Type B pancreatic cell (in vitro differentiated cells): ENCODE measurements at regions not wholly inside any gene's neighbourhood (a gene's known extent, or its start where the extent isn't known, plus 50 kb on each side); places are given as distances from the start of the nearest gene placed in this dataset.

Experiments used
- DNase-seq: peaks from one replicate; pipeline ENCODE4 v3.0.0; 2021; ENCODE audit warnings: mixed read lengths; ENCODE audit not compliant: unreplicated experiment; ENCODE audit errors: extremely low spot score
- H3K27ac Mint-ChIP-seq: 2 replicates; pipeline ENCODE4 v1.8.0; 2021; ENCODE audit warnings: mild to moderate bottlenecking, mixed read lengths
- H3K27me3 Mint-ChIP-seq: 2 replicates; pipeline ENCODE4 v1.8.0; 2021; ENCODE audit warnings: mixed read lengths
- H3K36me3 Mint-ChIP-seq: 2 replicates; pipeline ENCODE4 v1.8.0; 2021; ENCODE audit warnings: mixed read lengths
- H3K4me1 Mint-ChIP-seq: one replicate; pipeline ENCODE4 v1.8.0; 2021; ENCODE audit warnings: mixed read lengths; ENCODE audit not compliant: unreplicated experiment
- H3K4me3 Mint-ChIP-seq: 2 replicates; pipeline ENCODE4 v1.8.0; 2021; ENCODE audit warnings: mild to moderate bottlenecking, mixed read lengths
- H3K9me3 Mint-ChIP-seq: 2 replicates; pipeline ENCODE4 v1.8.0; 2021; ENCODE audit warnings: mixed read lengths
- CTCF ChIP-seq: fragments of 200-600 bp; sonication (generic); conservative IDR thresholded peaks from 2 replicates; pipeline ENCODE4 v1.5.0; 2021; ENCODE audit warnings: antibody characterized with exemption, mild to moderate bottlenecking

- Mint-ChIP-seq H3K4me1 (peaks cover 10% of the 10 kb centered on the region), H3K4me3 (no peak overlapping the region), H3K27me3 (peaks cover 3% of the 10 kb centered on the region), H3K27ac (no peak overlapping the region), H3K9me3 (peaks cover 3% of the 10 kb centered on the region), H3K36me3 (no peaks in the 10 kb centered on the region)
- TF ChIP-seq CTCF, result no peak
- DNase-seq, result no peak
Observed at GRCh38 chr1:164183854-164184635, 374.9 kb upstream of the PBX1 start.

DNA sequence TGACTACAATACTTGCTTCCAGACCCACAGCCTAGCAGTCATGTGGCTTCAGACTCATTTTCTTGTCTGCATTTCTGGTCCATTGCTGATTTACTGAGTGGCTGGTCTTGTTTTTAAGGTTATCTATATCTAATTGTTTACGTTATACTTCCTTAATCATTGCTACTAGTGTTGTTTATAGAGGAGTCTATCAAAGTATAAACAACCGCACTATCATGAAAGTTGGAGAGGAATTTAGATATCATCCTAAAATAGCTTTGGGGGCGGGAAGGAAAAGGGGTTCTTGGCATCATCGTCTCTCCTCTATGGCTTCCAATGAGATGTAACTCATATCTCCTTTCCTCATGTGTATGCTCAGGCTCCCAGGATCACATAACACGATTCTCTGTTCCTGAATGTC lies 372.1 kb upstream of the PBX1 start:
- H3K36me3 Mint-ChIP-seq, result no peaks in the 10 kb centered on the region
- no peak overlapping the region for H3K4me3 Mint-ChIP-seq
- no peak overlapping the region for H3K27ac Mint-ChIP-seq
- peaks cover 3% of the 10 kb centered on the region for H3K9me3 Mint-ChIP-seq
- no peak for DNase-seq
- peaks cover 11% of the 10 kb centered on the region for H3K4me1 Mint-ChIP-seq
- no peaks in the 10 kb centered on the region for H3K27me3 Mint-ChIP-seq
- TF ChIP-seq CTCF, result no peak

DNA sequence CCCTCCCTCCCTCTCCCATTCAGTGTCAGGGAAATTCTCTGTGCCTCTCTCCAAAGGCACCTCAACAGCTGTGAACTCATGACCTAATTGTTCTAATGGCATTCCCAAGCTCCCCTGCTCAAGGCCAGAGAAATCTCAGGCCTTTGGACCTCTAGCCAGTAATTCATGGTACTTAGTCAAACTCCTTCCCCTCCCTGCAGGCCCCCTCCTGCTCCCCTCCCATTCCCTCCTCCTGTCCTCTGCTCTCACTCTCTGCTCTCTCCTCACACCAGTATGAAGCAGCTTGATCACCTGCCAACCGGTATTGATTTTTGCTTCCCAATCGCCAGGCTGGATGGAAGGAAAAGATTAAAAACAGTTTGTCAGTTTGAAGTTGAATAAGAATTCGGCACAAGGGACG lies 370.5 kb upstream of the PBX1 start:
- Mint-ChIP-seq H3K9me3 (no peaks in the 10 kb centered on the region), H3K27me3 (no peaks in the 10 kb centered on the region), H3K36me3 (no peaks in the 10 kb centered on the region), H3K4me3 (no peak overlapping the region), H3K4me1 (peaks cover 11% of the 10 kb centered on the region), H3K27ac (no peak overlapping the region)
- DNase-seq, result no peak
- no peak for TF ChIP-seq CTCF

GRCh38 chr1:164191191-164191590 lies 367.8 kb upstream of the PBX1 start:
- no peak for DNase-seq
- H3K9me3 Mint-ChIP-seq, result no peaks in the 10 kb centered on the region
- no peak overlapping the region for H3K4me3 Mint-ChIP-seq
- no peaks in the 10 kb centered on the region for H3K27me3 Mint-ChIP-seq
- no peak for TF ChIP-seq CTCF
- peaks cover 11% of the 10 kb centered on the region for H3K4me1 Mint-ChIP-seq
- H3K27ac Mint-ChIP-seq, result no peak overlapping the region
- no peaks in the 10 kb centered on the region for H3K36me3 Mint-ChIP-seq

DNA sequence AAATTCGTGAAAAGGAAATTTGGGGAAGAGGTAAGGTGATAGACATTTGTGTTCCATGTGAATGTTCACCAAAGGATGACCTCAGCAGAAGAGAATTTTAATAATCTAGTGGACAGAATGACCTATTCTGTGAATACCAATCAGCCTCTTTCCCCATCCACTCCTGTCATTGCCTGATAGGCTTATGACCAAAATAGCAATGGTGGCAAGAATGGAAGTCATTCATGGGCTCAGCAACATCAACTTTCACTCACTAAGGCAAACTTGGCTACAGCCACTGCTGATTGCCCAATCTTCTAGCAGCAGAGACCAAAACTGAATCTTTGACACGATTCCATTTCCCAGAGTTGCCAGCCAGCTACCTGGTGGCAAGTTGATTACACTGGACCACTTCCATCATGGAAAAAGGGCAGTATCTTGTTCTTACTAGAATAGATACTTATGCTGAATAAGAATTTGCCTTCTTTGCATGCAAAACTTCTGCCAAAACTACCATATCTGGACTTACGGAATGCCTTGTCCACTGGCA lies 348.7 kb upstream of the PBX1 start:
- no peak for TF ChIP-seq CTCF
- Mint-ChIP-seq H3K4me1 (no peaks in the 10 kb centered on the region), H3K9me3 (no peaks in the 10 kb centered on the region), H3K27me3 (no peaks in the 10 kb centered on the region), H3K4me3 (no peak overlapping the region), H3K27ac (no peak overlapping the region), H3K36me3 (no peaks in the 10 kb centered on the region)
- no peak for DNase-seq
